Mesodermal cell (in vitro differentiated cells): ENCODE measurements at regions not wholly inside any gene's neighbourhood (a gene's known extent, or its start where the extent isn't known, plus 50 kb on each side); places are given as distances from the start of the nearest gene placed in this dataset.

Experiments used
- H3K27ac ChIP-seq: 2 replicates; pipeline ENCODE4 v1.7.0; 2013; ENCODE audit warnings: mild to moderate bottlenecking, low read depth, low read length, moderate library complexity; ENCODE audit not compliant: severe bottlenecking
- H3K36me3 ChIP-seq: 2 replicates; pipeline ENCODE4 v1.7.1; 2013; ENCODE audit warnings: mild to moderate bottlenecking, low read length, moderate library complexity; ENCODE audit not compliant: control insufficient read depth, insufficient read depth
- H3K4me1 ChIP-seq: one replicate; pipeline ENCODE4 v1.7.1; 2013; ENCODE audit warnings: mild to moderate bottlenecking, low read length; ENCODE audit not compliant: insufficient read depth, control insufficient read depth, poor library complexity, severe bottlenecking
- H3K4me3 ChIP-seq: 2 replicates; pipeline ENCODE4 v1.7.0; 2013; ENCODE audit warnings: low read length, control low read depth, mild to moderate bottlenecking; ENCODE audit not compliant: insufficient read depth, poor library complexity, severe bottlenecking; ENCODE audit errors: extremely low read depth
- H3K9me3 ChIP-seq: 2 replicates; pipeline ENCODE4 v1.7.1; 2013; ENCODE audit warnings: mild to moderate bottlenecking, low read length, moderate library complexity; ENCODE audit not compliant: control insufficient read depth
- WGBS, 2 experiments: methylation state at CpG; one replicate each; pipeline ENCODE4 v1.1.5; 2013; ENCODE audit warnings: missing lambda C conversion rate in 2 of 2; ENCODE audit not compliant: insufficient coverage in 2 of 2; 5-methylcytosine and 5-hydroxymethylcytosine counted together

GRCh38 chr2:6645672-6646071, 220.0 kb downstream of the CMPK2 start:
- H3K36me3 ChIP-seq: no peaks in the 10 kb centered on the region
- WGBS, 2 experiments: 100% methylated on average over 1 of the region's 1 CpG
- H3K9me3 ChIP-seq: no peaks in the 10 kb centered on the region
- no peak overlapping the region for H3K27ac ChIP-seq
- no peaks in the 10 kb centered on the region for H3K4me1 ChIP-seq
- no peak overlapping the region for H3K4me3 ChIP-seq

- 89 to 100% methylated on average over 2 to 4 of the region's 6 CpGs for WGBS, 2 experiments
- Histone ChIP-seq H3K36me3 (no peaks in the 10 kb centered on the region), H3K4me1 (no peaks in the 10 kb centered on the region)
Observed at GRCh38 chr2:6647046-6647445, 218.7 kb downstream of the CMPK2 start.

GRCh38 chr2:6648596-6649247, 217.0 kb downstream of the CMPK2 start:
- no peaks in the 10 kb centered on the region for H3K9me3 ChIP-seq
- H3K27ac ChIP-seq: no peak overlapping the region
- H3K36me3 ChIP-seq: no peaks in the 10 kb centered on the region
- no peaks in the 10 kb centered on the region for H3K4me1 ChIP-seq
- 96% methylated on average over 4 of the region's 6 CpGs; no CpG with 5 or more reads in 1 of the 2 experiments for WGBS, 2 experiments
- H3K4me3 ChIP-seq: no peak overlapping the region

More at GRCh38 chr2:6647046-6647445, 218.7 kb downstream of the CMPK2 start:
- H3K27ac ChIP-seq: no peak overlapping the region
- H3K4me3 ChIP-seq: no peak overlapping the region
- H3K9me3 ChIP-seq: no peaks in the 10 kb centered on the region

- Histone ChIP-seq H3K9me3 (no peaks in the 10 kb centered on the region), H3K4me1 (no peaks in the 10 kb centered on the region), H3K4me3 (no peak overlapping the region), H3K36me3 (no peaks in the 10 kb centered on the region), H3K27ac (no peak overlapping the region)
- WGBS, 2 experiments: 77 to 81% methylated on average over 3 to 5 of the region's 5 CpGs
Observed at GRCh38 chr2:6650311-6650710, 215.4 kb downstream of the CMPK2 start.

GRCh38 chr2:6652251-6652650, 213.5 kb downstream of the CMPK2 start:
- Histone ChIP-seq H3K27ac (no peak overlapping the region), H3K4me1 (no peaks in the 10 kb centered on the region), H3K9me3 (no peaks in the 10 kb centered on the region), H3K36me3 (no peaks in the 10 kb centered on the region), H3K4me3 (no peak overlapping the region)
- 78 to 93% methylated on average over 1 to 2 of the region's 2 CpGs for WGBS, 2 experiments

- no peak overlapping the region for H3K27ac ChIP-seq
- no peak overlapping the region for H3K4me3 ChIP-seq
- no peaks in the 10 kb centered on the region for H3K9me3 ChIP-seq
- WGBS, 2 experiments: 84 to 98% methylated on average over 6 to 7 of the region's 7 CpGs
- H3K4me1 ChIP-seq: no peaks in the 10 kb centered on the region
- no peaks in the 10 kb centered on the region for H3K36me3 ChIP-seq
Observed at GRCh38 chr2:6653281-6653750, 212.4 kb downstream of the CMPK2 start.

GRCh38 chr2:6654279-6654678, 211.4 kb downstream of the CMPK2 start:
- Histone ChIP-seq H3K36me3 (no peaks in the 10 kb centered on the region), H3K9me3 (no peaks in the 10 kb centered on the region), H3K27ac (no peak overlapping the region), H3K4me1 (no peaks in the 10 kb centered on the region), H3K4me3 (no peak overlapping the region)
- 82 to 100% methylated on average over 1 to 3 of the region's 5 CpGs for WGBS, 2 experiments

- no peaks in the 10 kb centered on the region for H3K4me1 ChIP-seq
- H3K27ac ChIP-seq: no peak overlapping the region
- no peaks in the 10 kb centered on the region for H3K36me3 ChIP-seq
- WGBS, 2 experiments: 84 to 85% methylated on average over 3 of the region's 4 CpGs
- H3K4me3 ChIP-seq: no peak overlapping the region
- H3K9me3 ChIP-seq: no peaks in the 10 kb centered on the region
Observed at GRCh38 chr2:6656633-6657032, 209.1 kb downstream of the CMPK2 start.

- Histone ChIP-seq H3K27ac (no peak overlapping the region), H3K36me3 (no peaks in the 10 kb centered on the region), H3K4me3 (no peak overlapping the region), H3K9me3 (no peaks in the 10 kb centered on the region), H3K4me1 (no peaks in the 10 kb centered on the region)
- WGBS, 2 experiments: 83 to 93% methylated on average over 4 of the region's 5 CpGs
Observed at GRCh38 chr2:6657136-6657535, 208.6 kb downstream of the CMPK2 start.

GRCh38 chr2:6657855-6658254, 207.9 kb downstream of the CMPK2 start:
- Histone ChIP-seq H3K4me1 (no peaks in the 10 kb centered on the region), H3K36me3 (no peaks in the 10 kb centered on the region), H3K4me3 (no peak overlapping the region), H3K27ac (no peak overlapping the region), H3K9me3 (no peaks in the 10 kb centered on the region)
- WGBS, 2 experiments: 76 to 97% methylated on average over 3 of the region's 5 CpGs

GRCh38 chr2:6664332-6665061, 201.2 kb downstream of the CMPK2 start:
- Histone ChIP-seq H3K9me3 (no peaks in the 10 kb centered on the region), H3K27ac (no peak overlapping the region), H3K4me3 (no peak overlapping the region), H3K36me3 (no peaks in the 10 kb centered on the region), H3K4me1 (no peaks in the 10 kb centered on the region)
- 85 to 90% methylated on average over 5 to 6 of the region's 7 CpGs for WGBS, 2 experiments
